OCI-LY3 (cell line): ENCODE measurements at regions not wholly inside any gene's neighbourhood (a gene's known extent, or its start where the extent isn't known, plus 50 kb on each side); places are given as distances from the start of the nearest gene placed in this dataset.

Source experiments
- H2AFZ ChIP-seq: fragments of 200-600, 300-600 bp; shearing (Covaris generic); 2 replicates; pipeline ENCODE4 v1.6.0; 2014; ENCODE audit warnings: antibody characterized with exemption, low read depth, low read length
- H3K27ac ChIP-seq: fragments of 200-600, 300-600 bp; sonication (generic); 2 replicates; pipeline ENCODE4 v1.5.1; 2014; ENCODE audit warnings: mild to moderate bottlenecking, low read length, moderate library complexity, mixed read lengths
- H3K27me3 ChIP-seq: fragments of 200-600, 300-600 bp; sonication (generic); 2 replicates; pipeline ENCODE4 v1.6.1; 2014; ENCODE audit warnings: low read depth, low read length, mixed read lengths
- H3K36me3 ChIP-seq: fragments of 200-600, 300-600 bp; sonication (generic); replicated peaks from 2 replicates; pipeline ENCODE3; 2014; ENCODE audit warnings: low read depth, low read length, mixed read lengths
- H3K4me1 ChIP-seq: fragments of 300-600, 200-600 bp; sonication (generic); 2 replicates; pipeline ENCODE4 v1.6.1; 2014; ENCODE audit warnings: low read length, mixed read lengths
- H3K4me2 ChIP-seq: fragments of 200-600, 300-600 bp; sonication (generic); 2 replicates; pipeline ENCODE4 v1.6.1; 2014; ENCODE audit warnings: low read length, mixed read lengths
- H3K4me3 ChIP-seq: fragments of 300-600, 200-600 bp; sonication (generic); 2 replicates; pipeline ENCODE4 v1.5.1; 2014; ENCODE audit warnings: antibody characterized with exemption, mild to moderate bottlenecking, low read length, moderate library complexity
- H3K79me2 ChIP-seq: fragments of 300-600, 200-600 bp; shearing (Covaris generic); 2 replicates; pipeline ENCODE4 v1.6.1; 2014; ENCODE audit warnings: mild to moderate bottlenecking, low read length, mixed read lengths
- H3K9ac ChIP-seq: fragments of 300-600, 200-600 bp; shearing (Covaris generic); 2 replicates; pipeline ENCODE4 v1.6.0; 2014; ENCODE audit warnings: mild to moderate bottlenecking, low read length, moderate library complexity
- H3K9me3 ChIP-seq: fragments of 200-600, 300-600 bp; shearing (Covaris generic); 2 replicates; pipeline ENCODE4 v1.6.1; 2014; ENCODE audit warnings: low read length, mixed read lengths; ENCODE audit not compliant: insufficient read depth
- H4K20me1 ChIP-seq: fragments of 200-600, 300-600 bp; sonication (generic); 2 replicates; pipeline ENCODE4 v1.6.1; 2016; ENCODE audit warnings: low read length, mixed read lengths; ENCODE audit not compliant: insufficient read depth
- EZH2phosphoT487 ChIP-seq: fragments of 200-600 bp; shearing (Covaris generic); IDR thresholded peaks from 2 replicates; pipeline ENCODE4 v1.6.1; 2018; ENCODE audit warnings: antibody characterized with exemption, mixed run types, low read depth
- TF ChIP-seq, protein P1 (sequence below): fragments of 200-600, 300-600 bp; sonication (generic); IDR thresholded peaks from 2 replicates; pipeline ENCODE4 v1.5.1; 2014; ENCODE audit warnings: antibody characterized with exemption, low read length, low read depth

GRCh38 chr11:13073119-13073981 is 64.2 kb downstream of the RASSF10 start:
- peaks cover 6% of the 10 kb centered on the region; the same call in 1 of the 2 replicates for H3K27me3 ChIP-seq
- H3K4me3 ChIP-seq: no peak overlapping the region
- no peaks in the 10 kb centered on the region for H3K79me2 ChIP-seq
- no peaks in the 10 kb centered on the region for H3K9me3 ChIP-seq
- H2AFZ ChIP-seq: no peak overlapping the region
- H3K4me1 ChIP-seq: no peaks in the 10 kb centered on the region
- H3K36me3 ChIP-seq: no peaks in the 10 kb centered on the region
- H3K9ac ChIP-seq: no peak overlapping the region
- no peak overlapping the region for H3K27ac ChIP-seq
- H4K20me1 ChIP-seq: no peaks in the 10 kb centered on the region
- no peak overlapping the region for H3K4me2 ChIP-seq
- TF ChIP-seq EZH2phosphoT487: no peak
- TF ChIP-seq, protein P1, sequence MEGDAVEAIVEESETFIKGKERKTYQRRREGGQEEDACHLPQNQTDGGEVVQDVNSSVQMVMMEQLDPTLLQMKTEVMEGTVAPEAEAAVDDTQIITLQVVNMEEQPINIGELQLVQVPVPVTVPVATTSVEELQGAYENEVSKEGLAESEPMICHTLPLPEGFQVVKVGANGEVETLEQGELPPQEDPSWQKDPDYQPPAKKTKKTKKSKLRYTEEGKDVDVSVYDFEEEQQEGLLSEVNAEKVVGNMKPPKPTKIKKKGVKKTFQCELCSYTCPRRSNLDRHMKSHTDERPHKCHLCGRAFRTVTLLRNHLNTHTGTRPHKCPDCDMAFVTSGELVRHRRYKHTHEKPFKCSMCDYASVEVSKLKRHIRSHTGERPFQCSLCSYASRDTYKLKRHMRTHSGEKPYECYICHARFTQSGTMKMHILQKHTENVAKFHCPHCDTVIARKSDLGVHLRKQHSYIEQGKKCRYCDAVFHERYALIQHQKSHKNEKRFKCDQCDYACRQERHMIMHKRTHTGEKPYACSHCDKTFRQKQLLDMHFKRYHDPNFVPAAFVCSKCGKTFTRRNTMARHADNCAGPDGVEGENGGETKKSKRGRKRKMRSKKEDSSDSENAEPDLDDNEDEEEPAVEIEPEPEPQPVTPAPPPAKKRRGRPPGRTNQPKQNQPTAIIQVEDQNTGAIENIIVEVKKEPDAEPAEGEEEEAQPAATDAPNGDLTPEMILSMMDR: no peak

DNA sequence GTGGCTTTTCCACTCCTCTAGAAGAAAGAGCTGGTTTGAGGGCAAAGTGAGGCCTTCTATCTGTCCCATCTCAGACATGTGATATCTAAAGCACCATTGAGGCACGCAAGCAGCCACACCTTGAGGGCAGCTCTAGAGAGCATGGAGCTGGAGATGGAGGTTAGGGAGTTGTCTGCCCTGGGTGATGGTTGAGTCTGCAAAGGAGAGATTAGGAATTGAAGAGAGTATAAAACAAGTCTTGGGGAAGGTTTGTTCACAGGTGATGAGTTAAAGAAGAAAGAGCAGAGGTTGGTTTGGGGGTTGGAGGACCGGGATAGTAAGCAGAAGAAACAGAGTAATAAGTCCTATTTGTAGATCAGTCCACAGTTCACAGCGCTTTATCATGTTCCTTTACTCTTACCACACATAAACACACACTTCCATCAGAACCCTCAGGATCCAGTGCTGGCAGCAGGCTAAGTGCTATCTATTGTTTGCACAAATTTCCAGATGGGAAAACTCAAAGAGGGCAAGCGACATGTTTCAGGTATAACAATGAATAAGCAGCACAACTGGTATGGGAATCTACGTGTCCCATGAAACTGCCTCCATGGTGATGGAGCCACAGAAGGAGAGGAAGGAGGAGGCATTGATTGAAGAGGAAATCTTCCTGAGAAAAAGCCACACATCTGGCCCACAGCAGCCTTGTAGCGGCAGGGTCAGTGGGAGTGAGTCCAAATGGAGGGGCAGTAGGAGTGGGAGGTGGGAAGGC is 65.8 kb downstream of the RASSF10 start:
- Histone ChIP-seq H4K20me1 (no peaks in the 10 kb centered on the region), H3K4me2 (no peak overlapping the region), H3K9me3 (no peaks in the 10 kb centered on the region), H3K27me3 (peaks cover 10% of the 10 kb centered on the region), H3K36me3 (no peaks in the 10 kb centered on the region), H3K9ac (no peak overlapping the region), H3K4me1 (no peaks in the 10 kb centered on the region), H2AFZ (no peak overlapping the region), H3K4me3 (no peak overlapping the region), H3K27ac (no peak overlapping the region), H3K79me2 (no peaks in the 10 kb centered on the region)
- TF ChIP-seq EZH2phosphoT487: no peak

GRCh38 chr11:13076961-13077360 is 67.8 kb downstream of the RASSF10 start:
- TF ChIP-seq EZH2phosphoT487: no peak
- TF ChIP-seq, protein P1: no peak
- no peak overlapping the region for H3K4me2 ChIP-seq
- no peaks in the 10 kb centered on the region for H3K4me1 ChIP-seq

DNA sequence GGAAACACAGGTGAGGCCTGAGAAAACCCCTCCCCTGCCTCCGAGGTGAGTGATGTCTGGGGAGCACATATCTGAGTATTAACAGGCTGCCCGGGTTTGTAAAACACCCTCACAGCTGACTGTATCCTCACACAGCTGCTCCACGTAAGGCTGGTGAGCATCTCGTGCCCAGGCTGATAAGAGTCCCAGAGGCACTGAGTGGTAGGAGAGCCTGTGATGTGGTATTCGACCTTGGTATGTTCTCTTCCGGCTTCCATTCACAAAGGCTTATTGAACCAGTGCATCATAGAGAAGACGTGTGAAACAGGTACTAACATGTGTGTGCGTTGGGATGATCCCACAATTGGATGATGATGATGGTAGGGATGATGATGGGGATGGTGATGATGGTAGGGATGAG is 71.7 kb downstream of the RASSF10 start:
- TF ChIP-seq, protein P1: no peak
- TF ChIP-seq EZH2phosphoT487: no peak
- peaks cover 22% of the 10 kb centered on the region for H3K27me3 ChIP-seq
- H4K20me1 ChIP-seq: no peaks in the 10 kb centered on the region
- H3K27ac ChIP-seq: no peak overlapping the region
- no peaks in the 10 kb centered on the region for H3K79me2 ChIP-seq
- no peaks in the 10 kb centered on the region for H3K36me3 ChIP-seq
- no peak overlapping the region for H3K4me2 ChIP-seq
- no peak overlapping the region for H3K9ac ChIP-seq
- H2AFZ ChIP-seq: no peak overlapping the region
- H3K4me3 ChIP-seq: no peak overlapping the region
- H3K9me3 ChIP-seq: no peaks in the 10 kb centered on the region
- H3K4me1 ChIP-seq: no peaks in the 10 kb centered on the region

More at GRCh38 chr11:13076961-13077360, 67.8 kb downstream of the RASSF10 start:
- H3K4me3 ChIP-seq: no peak overlapping the region
- no peak overlapping the region for H2AFZ ChIP-seq
- peaks cover 14% of the 10 kb centered on the region for H3K27me3 ChIP-seq
- H3K9me3 ChIP-seq: no peaks in the 10 kb centered on the region
- H3K9ac ChIP-seq: no peak overlapping the region
- H4K20me1 ChIP-seq: no peaks in the 10 kb centered on the region
- no peaks in the 10 kb centered on the region for H3K79me2 ChIP-seq
- no peak overlapping the region for H3K27ac ChIP-seq
- H3K36me3 ChIP-seq: no peaks in the 10 kb centered on the region
